Germinal center (tissue), 1 donor: ENCODE measurements at regions not wholly inside any gene's neighbourhood (a gene's known extent, or its start where the extent isn't known, plus 50 kb on each side); places are given as distances from the start of the nearest gene placed in this dataset.

Experiments
- DNase-seq: peaks from one replicate; pipeline ENCODE4 v3.0.0; 2012; ENCODE audit warnings: mixed read lengths, low spot score

- DNase-seq = no peak
Measured at GRCh38 chr19:29372461-29372860, 153.3 kb upstream of the VSTM2B start.

DNA sequence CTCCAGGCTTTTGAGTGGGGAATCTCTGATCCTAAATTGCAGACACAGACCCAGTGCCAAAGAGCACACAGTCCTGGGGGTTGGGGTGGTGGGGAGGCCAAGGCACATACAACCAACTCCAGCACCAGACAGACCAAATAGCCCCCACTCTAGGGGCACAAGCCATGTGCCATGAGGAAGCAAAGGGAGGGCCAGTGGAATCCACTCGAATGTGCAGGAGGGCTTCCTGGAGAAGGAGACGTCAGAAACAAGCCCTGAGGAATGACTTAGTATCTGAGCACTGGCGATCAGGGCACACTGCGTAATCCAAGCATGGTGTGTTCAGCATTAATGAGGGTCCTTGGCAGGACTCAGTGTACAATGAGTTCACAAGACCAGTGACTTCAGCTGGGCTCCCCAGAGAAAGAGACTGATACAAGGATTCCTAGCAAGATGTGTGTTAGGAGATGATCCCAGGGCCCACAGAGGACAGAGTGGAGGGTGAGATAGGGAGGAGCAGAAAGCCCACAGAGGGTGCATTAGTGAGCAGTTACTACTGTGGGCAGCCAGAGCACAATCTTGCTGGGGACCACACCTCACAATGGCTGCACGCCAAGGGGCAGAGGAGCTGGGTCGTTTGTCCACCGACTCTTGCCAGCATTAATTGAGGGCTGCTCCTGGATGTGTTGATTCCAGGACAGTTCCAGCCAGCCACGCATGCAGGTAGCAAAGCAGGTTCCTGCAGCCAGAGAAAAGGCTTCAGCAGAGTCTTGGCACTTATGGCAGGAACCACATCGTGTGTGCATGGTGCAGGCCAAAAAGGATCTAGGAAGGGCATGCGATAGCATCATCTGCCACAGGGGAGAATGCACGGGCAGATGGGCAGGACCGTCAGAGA, 152.6 kb upstream of the VSTM2B start:
- no peak for DNase-seq

DNA sequence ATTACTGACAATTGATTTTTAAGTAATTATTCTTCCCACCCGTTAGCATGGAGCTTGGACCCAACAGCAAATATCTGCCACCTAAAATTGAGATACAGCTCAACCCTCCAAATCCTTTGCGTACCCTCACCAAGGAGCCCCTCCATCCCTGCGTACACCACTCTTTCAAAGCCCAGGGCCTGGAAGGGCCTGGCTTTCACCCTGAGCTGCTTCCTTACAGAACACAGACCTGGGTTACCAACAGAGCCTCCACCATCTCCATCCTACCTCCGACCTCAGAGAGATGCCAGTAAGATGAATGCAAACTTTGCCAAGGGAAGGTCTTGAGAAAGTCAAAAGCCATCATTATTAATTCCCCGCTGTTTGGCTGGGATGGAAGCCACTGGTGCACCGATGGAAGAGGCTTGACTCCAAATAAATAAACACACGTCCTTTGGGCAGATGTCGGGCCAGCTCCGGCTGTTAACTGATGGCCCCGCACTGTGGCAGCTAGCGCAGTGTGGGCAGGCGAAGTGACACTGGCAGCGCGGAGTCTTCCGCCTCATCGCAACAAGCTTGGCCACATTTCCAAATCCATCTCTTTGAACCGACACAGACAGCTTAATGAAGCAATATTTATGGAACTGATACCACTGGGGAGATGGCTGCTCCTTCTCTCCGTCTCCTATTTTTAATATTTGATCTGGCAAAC, 150.2 kb upstream of the VSTM2B start:
- DNase-seq = no peak

- DNase-seq = no peak
Measured at GRCh38 chr19:29376855-29377354, 148.9 kb upstream of the VSTM2B start.

GRCh38 chr19:29378126-29378525, 147.7 kb upstream of the VSTM2B start:
- DNase-seq = no peak

GRCh38 chr19:29378543-29379080, 147.2 kb upstream of the VSTM2B start:
- DNase-seq = no peak

DNA sequence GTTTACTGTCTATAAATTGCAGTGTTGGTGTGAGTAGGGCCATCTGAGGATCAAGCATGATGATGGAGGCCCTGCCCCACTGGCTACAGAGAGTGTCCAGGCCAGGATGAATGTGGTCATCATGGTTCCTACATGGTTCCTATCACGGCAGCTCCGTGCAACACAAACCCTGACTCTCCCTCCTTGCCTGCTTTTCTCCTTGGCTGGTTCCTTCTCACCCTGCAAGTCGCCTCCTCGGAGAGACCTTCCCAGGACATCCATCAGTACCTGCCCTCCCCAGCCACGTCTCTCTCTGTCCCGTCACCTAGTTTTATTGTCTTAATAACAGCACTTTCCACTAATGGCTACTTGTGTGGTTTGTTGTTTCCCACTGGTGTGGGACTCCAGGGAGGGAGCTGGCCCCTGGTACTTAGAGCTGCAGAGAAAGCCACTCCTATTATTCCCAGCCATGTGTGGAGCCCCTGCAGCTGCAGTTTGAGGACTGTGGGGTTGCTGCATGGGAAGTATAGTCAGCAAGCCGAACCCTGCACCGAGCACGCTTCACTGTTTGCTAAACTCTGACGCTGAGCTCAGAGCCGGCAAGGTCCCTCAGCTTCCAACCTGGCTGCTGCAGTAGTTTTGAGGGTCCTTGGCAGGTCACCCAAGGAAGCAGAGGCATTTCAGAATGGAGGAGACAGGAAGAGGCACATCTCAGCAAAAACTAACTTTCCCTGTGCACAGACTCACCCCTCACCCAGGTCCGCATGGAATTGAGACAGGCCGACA, 146.4 kb upstream of the VSTM2B start:
- no peak for DNase-seq

DNA sequence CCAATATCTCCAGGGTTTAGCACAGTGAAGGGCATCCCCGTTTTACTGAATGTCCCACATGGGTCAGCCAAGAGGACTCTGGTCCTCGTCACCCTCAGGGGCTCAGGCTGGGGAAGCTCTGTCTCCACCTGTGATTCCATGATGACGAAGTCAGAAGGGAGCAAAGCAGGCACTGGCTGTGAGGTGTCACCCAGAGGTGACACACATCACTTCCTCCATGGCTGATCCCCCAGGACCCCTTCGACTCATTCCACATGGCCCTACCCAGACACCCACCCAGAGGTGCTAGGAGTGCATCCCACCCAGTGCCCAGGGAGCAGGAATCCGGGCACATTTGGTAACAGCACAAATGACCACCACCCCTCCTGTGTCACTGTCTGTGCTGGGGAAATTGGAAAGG, 145.2 kb upstream of the VSTM2B start:
- DNase-seq = no peak

DNA sequence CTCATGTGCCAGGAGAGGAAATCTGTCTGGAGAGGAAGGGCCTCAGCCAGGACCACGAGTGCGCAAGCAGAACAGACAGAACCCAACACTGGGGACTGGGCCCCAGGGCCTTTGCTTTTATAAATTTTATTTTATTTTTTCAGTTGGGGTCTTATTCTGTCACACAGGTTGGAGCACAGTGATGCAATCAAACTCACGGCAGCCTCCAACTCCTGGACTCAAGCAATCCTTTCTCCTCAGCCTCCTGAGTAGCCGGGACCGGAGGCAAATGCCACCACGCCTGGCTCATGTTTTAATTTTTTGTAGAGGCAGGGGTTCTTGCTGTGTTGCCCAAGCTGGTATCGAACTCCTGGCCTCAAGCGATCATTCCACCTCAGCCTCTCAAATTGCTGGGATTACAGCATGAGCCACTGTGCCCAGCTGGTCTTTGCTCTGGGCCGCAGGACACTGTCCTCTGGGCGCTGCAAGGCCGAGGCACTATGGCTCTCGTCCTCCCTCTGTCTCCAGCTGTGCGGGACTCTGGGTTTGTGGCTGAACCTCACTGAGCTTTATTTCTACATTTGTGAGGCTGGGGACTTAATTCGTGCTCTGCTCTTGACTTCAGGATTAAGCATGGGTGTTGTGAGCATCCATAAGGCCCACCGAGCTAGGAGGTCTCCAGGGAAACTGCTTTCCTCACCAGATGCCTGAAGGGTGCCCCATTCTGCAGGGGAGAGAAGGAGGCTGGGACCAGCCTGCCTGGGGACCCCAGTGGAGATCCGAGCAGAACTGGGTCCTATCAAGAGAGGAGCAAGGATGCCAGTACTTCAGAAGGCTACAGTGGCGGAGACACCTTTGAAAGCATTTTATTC, 144.2 kb upstream of the VSTM2B start:
- DNase-seq = no peak

GRCh38 chr19:29383696-29384095, 142.1 kb upstream of the VSTM2B start:
- DNase-seq = no peak

DNA sequence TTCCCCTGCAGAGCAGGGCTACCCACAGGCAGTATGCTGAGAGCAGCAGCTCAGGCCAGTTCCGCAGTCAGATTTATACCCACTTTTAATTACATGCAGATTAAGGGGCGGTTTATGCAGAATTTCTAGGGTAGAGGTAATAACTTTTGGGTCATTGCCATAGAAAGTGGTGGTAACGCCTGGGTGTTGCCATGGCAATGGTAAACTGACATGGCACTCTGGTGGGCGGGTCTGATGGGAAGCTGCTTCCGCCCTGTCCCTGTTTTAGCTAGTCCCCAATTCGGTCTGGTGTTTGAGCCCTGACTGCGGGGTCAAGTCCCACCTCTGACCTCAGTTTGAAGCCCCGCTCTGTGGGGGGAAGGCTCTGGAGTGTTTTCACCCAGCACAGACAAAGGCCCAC, 141.1 kb upstream of the VSTM2B start:
- DNase-seq = no peak

DNA sequence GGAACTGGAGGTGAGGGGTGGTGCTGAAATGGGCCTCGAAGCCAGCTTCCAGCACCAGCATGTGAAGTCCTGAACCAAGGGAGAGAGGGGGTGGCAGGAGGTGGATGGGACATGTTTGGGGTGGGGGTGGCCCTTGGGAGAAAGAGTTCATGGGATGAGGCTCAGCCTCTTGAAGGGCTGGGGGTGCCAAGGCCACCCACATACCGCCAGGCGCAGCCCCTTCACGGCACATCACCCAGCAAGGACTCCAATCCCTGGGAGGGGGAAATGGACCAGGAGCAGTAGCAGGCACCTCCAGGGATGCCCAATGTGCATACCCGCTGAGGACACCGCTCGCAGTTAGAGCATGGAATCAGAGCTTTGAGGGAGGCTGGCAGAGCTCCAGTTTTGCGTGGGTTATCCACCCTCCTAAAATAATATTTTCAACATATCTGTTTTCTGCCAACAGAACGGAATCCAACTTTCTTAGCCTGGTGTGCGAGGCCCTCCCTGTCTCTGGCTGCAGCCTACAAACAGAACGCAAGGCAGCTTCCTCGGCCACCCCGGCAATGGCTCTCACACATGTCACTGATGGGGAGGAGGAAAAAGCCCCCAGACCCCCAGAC, 140.5 kb upstream of the VSTM2B start:
- no peak for DNase-seq

DNA sequence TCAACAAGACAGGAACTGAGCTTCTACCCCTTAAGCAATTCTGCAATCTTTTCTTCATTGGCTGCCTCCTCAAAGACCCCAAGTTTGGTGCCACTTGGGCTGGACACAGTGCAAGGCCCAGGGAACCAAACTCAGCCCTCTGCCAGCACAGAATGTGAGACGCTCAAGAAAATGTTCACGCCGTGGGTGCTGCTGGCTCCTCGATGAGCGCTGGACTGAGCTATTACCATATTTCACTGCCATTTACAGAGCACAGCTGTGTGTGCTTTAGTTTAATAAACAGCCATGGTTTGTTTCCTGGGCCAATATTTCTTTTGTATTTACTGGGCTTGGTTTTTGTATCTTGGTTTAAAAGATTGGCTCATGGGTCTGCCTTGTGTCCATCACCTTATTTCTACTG, 138.8 kb upstream of the VSTM2B start:
- DNase-seq = no peak

GRCh38 chr19:29387586-29387985, 138.2 kb upstream of the VSTM2B start:
- no peak for DNase-seq

- DNase-seq = no peak
Measured at GRCh38 chr19:29389495-29389894, 136.3 kb upstream of the VSTM2B start.

- no peak for DNase-seq
Measured at GRCh38 chr19:29390742-29391141, 135.1 kb upstream of the VSTM2B start.

DNA sequence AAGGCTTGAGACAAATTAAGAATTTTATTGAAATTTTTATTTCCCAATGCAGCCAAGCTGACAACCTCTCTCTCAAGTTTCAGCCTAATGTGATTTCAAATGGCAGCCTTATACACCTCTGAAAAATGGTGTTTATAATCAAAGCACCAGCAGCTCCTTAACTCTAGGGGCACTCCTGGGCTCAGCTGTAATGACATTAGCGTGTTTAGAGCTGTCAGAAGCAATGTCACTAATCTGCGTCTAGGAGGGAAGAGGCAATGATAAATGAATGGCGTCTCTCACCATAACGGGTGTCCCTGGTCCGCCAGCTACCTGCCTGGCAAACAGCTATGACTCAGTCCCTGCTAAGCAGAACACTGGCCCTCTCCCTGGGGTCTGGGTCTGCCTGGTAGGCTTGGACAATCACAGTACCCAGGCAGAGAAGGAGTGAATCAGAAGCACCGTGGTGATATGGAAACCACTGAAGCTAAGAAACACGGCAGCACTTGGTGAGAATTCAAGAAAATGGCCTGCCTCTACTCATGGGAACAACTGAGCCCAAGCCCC, 131.8 kb upstream of the VSTM2B start:
- DNase-seq = no peak

DNA sequence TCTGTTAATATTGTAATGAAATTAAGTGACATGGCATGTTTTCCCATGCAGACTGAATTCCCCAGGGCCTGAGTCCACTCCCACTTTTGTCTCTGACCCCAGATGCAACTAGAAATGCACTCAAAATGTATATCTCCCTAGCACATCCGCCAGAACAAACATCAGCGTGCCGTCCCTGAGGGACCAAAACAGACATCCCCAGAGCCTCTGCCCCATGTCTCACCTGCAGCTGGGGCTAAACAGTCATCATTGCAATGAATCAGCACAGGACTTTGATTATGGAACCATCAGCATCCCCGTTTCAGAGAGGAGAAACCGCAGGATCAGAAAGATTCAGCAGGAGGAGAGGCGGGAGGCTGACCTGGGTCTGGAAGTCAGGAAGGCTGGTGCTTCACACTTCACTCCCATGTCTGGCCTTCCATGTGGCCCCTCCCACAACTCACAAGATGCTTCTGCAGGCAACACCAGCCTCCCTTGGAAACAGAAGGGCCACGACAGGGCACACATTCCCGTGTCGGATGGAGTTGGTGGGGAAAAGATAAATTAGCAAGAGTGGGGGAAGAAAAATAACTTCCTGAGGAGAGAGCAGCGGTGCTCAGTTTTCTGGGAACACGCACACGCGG, 130.6 kb upstream of the VSTM2B start:
- no peak for DNase-seq

DNA sequence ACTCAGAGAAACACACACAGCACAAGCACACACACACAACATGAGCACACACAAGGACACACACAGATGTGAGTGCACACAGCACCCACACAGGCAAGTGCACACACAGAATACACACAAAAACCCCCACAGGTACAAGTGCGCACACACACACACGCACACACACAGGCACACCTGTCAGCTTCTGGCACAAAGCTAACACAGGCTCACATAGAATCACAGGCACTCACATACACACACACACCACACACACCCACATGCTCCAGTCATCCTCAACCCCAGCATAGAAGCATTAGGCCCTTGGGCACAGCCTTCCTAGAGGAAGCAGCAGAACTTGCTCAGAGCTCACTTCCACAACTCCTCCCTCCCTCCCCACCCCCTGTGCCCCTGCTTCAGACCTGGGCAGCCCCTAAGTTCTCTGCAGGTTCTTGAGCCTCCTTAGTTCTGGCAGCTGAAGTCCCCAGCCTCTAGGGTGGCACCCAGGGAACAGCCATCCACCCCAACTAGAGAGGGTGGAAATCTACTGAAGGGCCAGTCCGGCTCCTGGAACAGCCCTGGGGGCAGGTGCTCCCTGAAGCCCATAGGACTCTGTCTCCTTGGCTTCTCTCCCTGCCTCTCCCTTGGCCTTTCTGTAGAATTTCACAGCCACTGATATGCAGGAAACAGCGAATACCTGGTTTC, 129.9 kb upstream of the VSTM2B start:
- no peak for DNase-seq

DNA sequence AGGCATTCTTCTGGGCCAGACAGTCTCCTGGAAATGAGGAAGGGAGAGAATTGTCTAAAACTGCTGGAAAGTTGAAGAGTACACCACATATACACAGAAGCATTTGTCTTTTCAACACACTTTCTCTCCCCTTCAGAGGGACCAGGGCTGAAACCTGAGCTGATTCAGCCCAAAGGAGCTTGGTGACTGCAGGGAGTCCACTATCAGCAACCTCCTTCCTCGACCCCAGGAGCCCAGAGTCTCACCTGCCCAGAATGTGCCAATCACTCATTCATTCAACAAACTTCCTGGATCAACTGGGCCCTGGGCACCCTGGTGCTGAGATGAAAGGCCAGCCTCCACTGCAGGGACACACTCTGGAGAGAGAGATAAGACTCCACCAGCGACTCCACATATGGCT, 128.9 kb upstream of the VSTM2B start:
- DNase-seq = no peak
